Endothelial cell (in vitro differentiated cells): ENCODE measurements at regions not wholly inside any gene's neighbourhood (a gene's known extent, or its start where the extent isn't known, plus 50 kb on each side); places are given as distances from the start of the nearest gene placed in this dataset.

ENCODE experiments used
- DNase-seq: peaks from one replicate; pipeline ENCODE4 v3.0.0; 2021; ENCODE audit warnings: low spot score
- H3K27ac Mint-ChIP-seq: one replicate; pipeline ENCODE4 v1.8.0; 2021; ENCODE audit warnings: mixed read lengths, inconsistent platforms; ENCODE audit not compliant: unreplicated experiment
- H3K27me3 Mint-ChIP-seq: one replicate; pipeline ENCODE4 v1.8.0; 2021; ENCODE audit warnings: mild to moderate bottlenecking, moderate library complexity, mixed read lengths, inconsistent platforms; ENCODE audit not compliant: unreplicated experiment
- H3K36me3 Mint-ChIP-seq: one replicate; pipeline ENCODE4 v1.8.0; 2021; ENCODE audit warnings: mild to moderate bottlenecking, low read depth, mixed read lengths, inconsistent platforms; ENCODE audit not compliant: unreplicated experiment
- H3K4me1 Mint-ChIP-seq: one replicate; pipeline ENCODE4 v1.8.0; 2021; ENCODE audit warnings: mild to moderate bottlenecking, mixed read lengths, inconsistent platforms; ENCODE audit not compliant: unreplicated experiment
- H3K4me3 Mint-ChIP-seq: one replicate; pipeline ENCODE4 v1.8.0; 2021; ENCODE audit warnings: mild to moderate bottlenecking, mixed read lengths, inconsistent platforms; ENCODE audit not compliant: unreplicated experiment
- H3K9me3 Mint-ChIP-seq: one replicate; pipeline ENCODE4 v1.8.0; 2021; ENCODE audit warnings: mixed read lengths, inconsistent platforms; ENCODE audit not compliant: unreplicated experiment
- TF ChIP-seq, protein P1 (sequence below): fragments of 200-600 bp; sonication (generic); IDR thresholded peaks from one replicate; pipeline ENCODE4 v1.5.0; 2021; ENCODE audit warnings: antibody characterized with exemption; ENCODE audit not compliant: unreplicated experiment

DNA sequence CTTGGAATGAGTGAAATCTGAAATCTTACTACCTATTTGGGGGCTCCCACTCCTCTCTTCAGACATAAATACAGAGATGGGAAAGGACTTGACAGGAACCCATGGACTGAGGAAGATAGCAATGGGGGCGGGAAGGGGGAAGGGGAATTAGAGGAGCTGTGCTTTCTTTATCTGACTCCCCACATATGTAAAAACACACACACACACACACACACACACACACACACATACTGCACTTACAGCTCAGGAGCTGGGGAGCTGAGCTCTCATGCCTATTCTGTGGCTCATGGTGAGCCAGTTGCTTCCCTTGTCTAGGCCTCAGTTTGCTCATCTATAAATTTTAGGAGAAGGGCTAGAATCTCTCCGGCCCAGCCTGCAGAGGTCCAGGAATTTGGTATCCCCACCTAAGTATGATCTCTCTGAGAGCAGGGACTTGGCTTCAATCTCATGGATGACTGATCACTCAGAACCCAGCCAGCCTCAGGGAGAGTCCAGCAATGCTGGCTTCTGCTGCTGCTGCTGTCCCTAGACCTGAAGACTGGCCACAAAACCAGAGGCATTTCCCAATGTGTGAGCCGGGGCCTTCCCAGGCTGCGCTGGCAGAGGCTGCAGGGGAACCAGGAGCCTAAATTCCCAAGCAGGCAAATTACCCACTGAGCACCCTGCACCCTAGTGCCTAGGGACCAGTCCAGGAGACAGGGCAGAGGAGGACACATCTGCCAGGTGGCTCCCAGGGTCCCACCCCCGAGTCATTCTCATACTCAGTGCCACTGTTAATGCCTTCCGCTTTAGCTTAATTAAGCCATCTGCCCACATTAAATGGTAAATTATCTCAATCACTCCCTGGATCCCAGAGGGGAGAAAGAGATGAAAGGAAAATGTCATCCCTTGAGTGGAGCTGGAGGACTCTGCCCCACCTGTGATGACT is 57.5 kb upstream of the RBM15 start:
- TF ChIP-seq, protein P1, sequence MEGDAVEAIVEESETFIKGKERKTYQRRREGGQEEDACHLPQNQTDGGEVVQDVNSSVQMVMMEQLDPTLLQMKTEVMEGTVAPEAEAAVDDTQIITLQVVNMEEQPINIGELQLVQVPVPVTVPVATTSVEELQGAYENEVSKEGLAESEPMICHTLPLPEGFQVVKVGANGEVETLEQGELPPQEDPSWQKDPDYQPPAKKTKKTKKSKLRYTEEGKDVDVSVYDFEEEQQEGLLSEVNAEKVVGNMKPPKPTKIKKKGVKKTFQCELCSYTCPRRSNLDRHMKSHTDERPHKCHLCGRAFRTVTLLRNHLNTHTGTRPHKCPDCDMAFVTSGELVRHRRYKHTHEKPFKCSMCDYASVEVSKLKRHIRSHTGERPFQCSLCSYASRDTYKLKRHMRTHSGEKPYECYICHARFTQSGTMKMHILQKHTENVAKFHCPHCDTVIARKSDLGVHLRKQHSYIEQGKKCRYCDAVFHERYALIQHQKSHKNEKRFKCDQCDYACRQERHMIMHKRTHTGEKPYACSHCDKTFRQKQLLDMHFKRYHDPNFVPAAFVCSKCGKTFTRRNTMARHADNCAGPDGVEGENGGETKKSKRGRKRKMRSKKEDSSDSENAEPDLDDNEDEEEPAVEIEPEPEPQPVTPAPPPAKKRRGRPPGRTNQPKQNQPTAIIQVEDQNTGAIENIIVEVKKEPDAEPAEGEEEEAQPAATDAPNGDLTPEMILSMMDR: no peak
- no peaks in the 10 kb centered on the region for H3K36me3 Mint-ChIP-seq
- peaks cover 13% of the 10 kb centered on the region for H3K4me1 Mint-ChIP-seq
- no peaks in the 10 kb centered on the region for H3K27me3 Mint-ChIP-seq
- no peak for DNase-seq
- no peak overlapping the region for H3K4me3 Mint-ChIP-seq
- no peak overlapping the region for H3K27ac Mint-ChIP-seq
- H3K9me3 Mint-ChIP-seq: no peaks in the 10 kb centered on the region

DNA sequence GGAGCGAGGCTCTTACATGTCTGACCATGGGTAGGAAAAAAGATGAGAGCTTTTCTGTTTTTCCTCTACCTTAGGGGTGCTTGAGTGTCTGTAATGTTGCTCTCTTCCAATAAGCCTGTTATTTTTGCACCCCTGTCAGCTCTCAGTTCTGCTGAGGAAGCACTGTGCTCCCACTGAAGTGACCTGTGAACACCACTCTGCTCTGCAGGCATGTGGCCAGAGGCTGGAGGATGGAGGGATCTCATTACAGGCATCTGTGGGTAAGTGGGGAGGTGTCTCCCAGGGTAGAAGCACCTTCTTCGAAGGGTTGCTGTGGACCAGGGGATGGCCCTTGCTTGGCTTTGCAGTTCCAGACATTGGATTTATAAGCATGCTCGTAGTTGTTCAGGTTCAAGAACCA is 56.8 kb upstream of the RBM15 start:
- Mint-ChIP-seq H3K9me3 (no peaks in the 10 kb centered on the region), H3K4me3 (no peak overlapping the region), H3K36me3 (no peaks in the 10 kb centered on the region), H3K27ac (no peak overlapping the region), H3K27me3 (peaks cover 3% of the 10 kb centered on the region), H3K4me1 (peaks cover 13% of the 10 kb centered on the region)
- DNase-seq: no peak
- TF ChIP-seq, protein P1: no peak

DNA sequence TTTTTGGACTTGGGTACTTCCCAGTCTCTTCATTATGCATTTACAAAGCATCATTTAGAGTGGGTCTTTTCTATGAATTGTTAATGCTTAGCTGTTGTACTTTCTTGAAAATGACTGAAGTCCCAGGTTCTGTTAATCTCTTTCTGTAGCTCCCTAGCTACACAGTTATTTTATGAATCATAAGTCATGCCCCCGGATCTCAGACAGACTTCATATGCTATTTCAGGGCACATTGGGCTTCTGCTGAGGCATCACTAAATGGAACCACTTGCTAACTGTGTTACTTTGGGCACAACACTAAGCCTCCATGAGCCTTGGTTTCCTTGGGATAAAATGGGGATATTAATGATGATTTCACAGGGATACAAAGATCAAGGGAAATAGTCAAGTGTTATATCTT is 55.5 kb upstream of the RBM15 start:
- Mint-ChIP-seq H3K27me3 (peaks cover 3% of the 10 kb centered on the region), H3K4me3 (no peak overlapping the region), H3K4me1 (peaks cover 4% of the 10 kb centered on the region), H3K9me3 (no peaks in the 10 kb centered on the region), H3K27ac (no peak overlapping the region), H3K36me3 (no peaks in the 10 kb centered on the region)
- TF ChIP-seq, protein P1: no peak
- no peak for DNase-seq

DNA sequence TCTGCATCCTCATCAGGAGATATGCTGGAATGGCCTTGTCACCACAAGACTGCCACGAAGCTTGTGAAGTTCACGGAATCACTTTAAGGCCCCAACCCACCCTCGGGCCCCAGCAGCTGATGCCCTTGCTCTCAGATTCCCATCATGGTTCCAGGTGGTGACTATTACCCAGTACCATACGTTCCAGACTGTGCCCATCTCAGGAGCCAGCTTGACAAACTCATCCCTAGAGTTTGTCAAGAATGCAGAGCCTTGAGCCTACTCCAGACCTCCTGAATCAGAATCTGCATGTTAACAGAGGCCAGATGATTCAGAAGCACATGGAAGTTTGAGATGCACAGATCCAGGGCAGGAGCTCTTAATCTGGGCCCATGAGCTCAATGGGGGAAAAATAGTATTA is 53.9 kb upstream of the RBM15 start:
- TF ChIP-seq, protein P1: no peak
- H3K9me3 Mint-ChIP-seq: no peaks in the 10 kb centered on the region
- H3K4me3 Mint-ChIP-seq: no peak overlapping the region
- no peaks in the 10 kb centered on the region for H3K36me3 Mint-ChIP-seq
- H3K27ac Mint-ChIP-seq: no peak overlapping the region
- peaks cover 5% of the 10 kb centered on the region for H3K4me1 Mint-ChIP-seq
- DNase-seq: no peak
- H3K27me3 Mint-ChIP-seq: peaks cover 3% of the 10 kb centered on the region

DNA sequence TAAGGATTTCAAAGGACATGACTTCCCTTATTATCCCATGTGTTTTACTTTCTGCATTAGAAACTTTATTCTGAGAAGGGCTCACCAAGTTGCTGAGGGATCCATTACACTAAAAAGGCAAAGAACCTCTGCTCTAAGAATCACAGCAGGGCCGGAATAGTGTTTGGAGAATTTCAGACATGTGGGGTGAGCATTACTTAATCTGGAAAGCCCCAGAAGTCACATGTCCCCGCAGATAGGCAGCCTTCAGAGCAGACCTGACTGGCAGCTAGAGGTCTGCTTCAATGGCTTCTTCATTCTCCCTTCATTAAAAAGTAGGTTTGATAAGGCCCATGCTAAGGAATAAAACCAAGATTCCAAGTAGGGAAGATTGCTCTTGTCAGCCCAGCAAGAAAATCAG is 52.6 kb upstream of the RBM15 start:
- Mint-ChIP-seq H3K36me3 (no peaks in the 10 kb centered on the region), H3K4me3 (no peak overlapping the region), H3K27ac (no peak overlapping the region), H3K27me3 (peaks cover 5% of the 10 kb centered on the region), H3K9me3 (no peaks in the 10 kb centered on the region), H3K4me1 (peaks cover 13% of the 10 kb centered on the region)
- DNase-seq: no peak
- TF ChIP-seq, protein P1: no peak
